KMS-11 (cell line): ENCODE measurements at regions not wholly inside any gene's neighbourhood (a gene's known extent, or its start where the extent isn't known, plus 50 kb on each side); places are given as distances from the start of the nearest gene placed in this dataset.

ENCODE experiments used
- H2AFZ ChIP-seq: fragments of 200-600 bp; sonication (generic); 2 replicates; pipeline ENCODE4 v1.6.1; 2016; ENCODE audit warnings: antibody characterized with exemption, mixed run types, low read depth
- H3K27ac ChIP-seq: fragments of 200-600 bp; sonication (generic); 2 replicates; pipeline ENCODE4 v1.6.1; 2016; ENCODE audit warnings: mild to moderate bottlenecking, mixed run types
- H3K27me3 ChIP-seq: fragments of 200-600 bp; sonication (generic); 2 replicates; pipeline ENCODE4 v1.6.1; 2017; ENCODE audit warnings: mild to moderate bottlenecking, low read depth, mixed run types, moderate library complexity; ENCODE audit not compliant: insufficient read depth
- H3K36me3 ChIP-seq: fragments of 200-600 bp; sonication (generic); 2 replicates; pipeline ENCODE4 v1.6.1; 2017; ENCODE audit warnings: mild to moderate bottlenecking, mixed run types; ENCODE audit not compliant: insufficient read depth
- H3K4me1 ChIP-seq: fragments of 200-600 bp; sonication (generic); 2 replicates; pipeline ENCODE4 v1.6.1; 2016; ENCODE audit warnings: mild to moderate bottlenecking, low read depth, mixed run types; ENCODE audit not compliant: poor library complexity, severe bottlenecking
- H3K4me2 ChIP-seq: fragments of 200-600 bp; sonication (generic); 2 replicates; pipeline ENCODE4 v1.7.0; 2016; ENCODE audit warnings: mild to moderate bottlenecking, mixed run types
- H3K4me3 ChIP-seq: fragments of 200-600 bp; sonication (generic); IDR thresholded peaks from 2 replicates; pipeline ENCODE4 v1.6.1; 2017; ENCODE audit warnings: low read depth, low read length, mixed read lengths; ENCODE audit not compliant: insufficient read depth
- H3K79me2 ChIP-seq: fragments of 200-600 bp; sonication (generic); 2 replicates; pipeline ENCODE4 v1.6.1; 2016; ENCODE audit warnings: low read depth, mixed run types; ENCODE audit not compliant: insufficient read depth
- H3K9ac ChIP-seq: fragments of 200-600 bp; sonication (generic); 2 replicates; pipeline ENCODE4 v1.6.1; 2016; ENCODE audit warnings: mild to moderate bottlenecking, mixed run types
- H4K20me1 ChIP-seq: fragments of 200-600 bp; sonication (generic); 2 replicates; pipeline ENCODE4 v1.6.1; 2016; ENCODE audit warnings: mild to moderate bottlenecking, mixed run types; ENCODE audit not compliant: insufficient read depth
- TF ChIP-seq, protein P1 (sequence below): fragments of 200-600 bp; sonication (generic); conservative IDR thresholded peaks from 2 replicates; pipeline ENCODE4 v1.6.1; 2017; ENCODE audit warnings: low read depth, mild to moderate bottlenecking, antibody characterized with exemption, low read length, moderate library complexity, mixed read lengths

DNA sequence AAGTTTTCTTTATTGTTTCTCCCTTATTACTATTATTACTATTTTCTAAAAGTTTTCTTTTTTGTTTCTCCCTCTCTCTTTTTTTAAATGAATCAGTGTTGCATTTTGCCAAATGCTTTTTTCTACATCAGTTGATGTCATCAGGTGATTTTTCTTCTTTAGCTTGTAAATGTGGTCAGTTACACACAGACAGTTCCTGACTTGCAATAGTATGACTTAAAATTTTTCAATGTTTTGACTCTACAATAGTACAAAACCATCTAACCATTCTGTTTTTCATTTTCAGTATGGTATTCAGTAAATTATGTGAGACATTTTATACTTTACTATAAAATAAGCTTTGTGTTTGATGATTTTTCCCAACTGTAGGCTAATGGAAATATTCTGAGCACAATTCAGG is 443.0 kb downstream of the GADD45G start:
- Histone ChIP-seq H3K4me2 (no peak overlapping the region), H3K9ac (no peak overlapping the region), H2AFZ (no peak overlapping the region), H3K27me3 (no peaks in the 10 kb centered on the region), H3K27ac (no peak overlapping the region), H3K79me2 (no peaks in the 10 kb centered on the region), H3K4me3 (no peak overlapping the region), H3K4me1 (no peaks in the 10 kb centered on the region), H4K20me1 (no peaks in the 10 kb centered on the region), H3K36me3 (no peaks in the 10 kb centered on the region)
- TF ChIP-seq, protein P1, sequence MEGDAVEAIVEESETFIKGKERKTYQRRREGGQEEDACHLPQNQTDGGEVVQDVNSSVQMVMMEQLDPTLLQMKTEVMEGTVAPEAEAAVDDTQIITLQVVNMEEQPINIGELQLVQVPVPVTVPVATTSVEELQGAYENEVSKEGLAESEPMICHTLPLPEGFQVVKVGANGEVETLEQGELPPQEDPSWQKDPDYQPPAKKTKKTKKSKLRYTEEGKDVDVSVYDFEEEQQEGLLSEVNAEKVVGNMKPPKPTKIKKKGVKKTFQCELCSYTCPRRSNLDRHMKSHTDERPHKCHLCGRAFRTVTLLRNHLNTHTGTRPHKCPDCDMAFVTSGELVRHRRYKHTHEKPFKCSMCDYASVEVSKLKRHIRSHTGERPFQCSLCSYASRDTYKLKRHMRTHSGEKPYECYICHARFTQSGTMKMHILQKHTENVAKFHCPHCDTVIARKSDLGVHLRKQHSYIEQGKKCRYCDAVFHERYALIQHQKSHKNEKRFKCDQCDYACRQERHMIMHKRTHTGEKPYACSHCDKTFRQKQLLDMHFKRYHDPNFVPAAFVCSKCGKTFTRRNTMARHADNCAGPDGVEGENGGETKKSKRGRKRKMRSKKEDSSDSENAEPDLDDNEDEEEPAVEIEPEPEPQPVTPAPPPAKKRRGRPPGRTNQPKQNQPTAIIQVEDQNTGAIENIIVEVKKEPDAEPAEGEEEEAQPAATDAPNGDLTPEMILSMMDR, result no peak

DNA sequence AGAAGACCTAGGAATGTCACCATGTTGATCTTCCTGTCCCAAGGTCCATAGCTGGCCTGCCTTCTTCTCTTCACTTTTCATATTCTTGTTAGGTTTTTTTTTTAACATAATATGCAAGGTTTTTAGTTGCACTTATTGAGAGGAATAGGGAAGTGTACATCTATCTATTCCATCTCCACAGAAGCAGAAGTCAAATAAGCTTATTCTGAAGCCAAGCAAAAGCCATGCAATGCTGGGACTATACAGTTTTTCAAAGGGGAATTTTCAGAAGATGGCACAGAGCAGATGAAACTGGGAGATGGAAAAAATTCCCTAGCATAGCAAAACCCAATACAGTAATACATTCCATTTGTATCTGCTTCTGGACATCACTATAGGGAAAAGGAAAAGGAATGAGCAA is 447.6 kb downstream of the GADD45G start:
- H3K36me3 ChIP-seq, result no peaks in the 10 kb centered on the region
- no peak overlapping the region for H3K9ac ChIP-seq
- H3K27me3 ChIP-seq, result no peaks in the 10 kb centered on the region
- H3K27ac ChIP-seq, result no peak overlapping the region
- H2AFZ ChIP-seq, result no peak overlapping the region
- H3K4me1 ChIP-seq, result no peaks in the 10 kb centered on the region
- H3K79me2 ChIP-seq, result no peaks in the 10 kb centered on the region
- no peaks in the 10 kb centered on the region for H4K20me1 ChIP-seq
- H3K4me3 ChIP-seq, result no peak overlapping the region
- H3K4me2 ChIP-seq, result no peak overlapping the region
- TF ChIP-seq, protein P1, result no peak

DNA sequence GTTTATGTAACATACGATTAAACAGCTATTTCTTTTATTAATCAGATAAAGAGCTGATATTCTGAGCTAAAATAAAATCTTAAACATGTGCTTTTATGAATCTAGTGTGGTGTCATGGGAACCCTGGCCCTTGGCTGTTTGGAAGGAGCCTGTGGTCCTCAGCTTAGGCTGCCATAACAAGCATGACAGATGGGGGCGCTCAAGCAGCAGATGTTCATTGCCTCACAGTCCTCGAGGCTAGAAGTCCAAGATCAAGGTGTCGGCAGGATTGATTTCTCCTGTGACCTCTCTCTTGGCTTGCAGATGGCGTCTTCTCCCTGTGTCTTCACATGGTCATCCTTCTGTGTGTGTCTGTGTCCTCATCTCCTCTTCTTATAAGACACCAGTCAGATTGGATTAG is 448.2 kb downstream of the GADD45G start:
- Histone ChIP-seq H3K79me2 (no peaks in the 10 kb centered on the region), H3K4me3 (no peak overlapping the region), H3K36me3 (no peaks in the 10 kb centered on the region), H2AFZ (no peak overlapping the region), H3K9ac (no peak overlapping the region), H4K20me1 (no peaks in the 10 kb centered on the region), H3K27ac (no peak overlapping the region), H3K4me1 (no peaks in the 10 kb centered on the region), H3K27me3 (no peaks in the 10 kb centered on the region), H3K4me2 (no peak overlapping the region)
- TF ChIP-seq, protein P1, result peak; percentile 50

DNA sequence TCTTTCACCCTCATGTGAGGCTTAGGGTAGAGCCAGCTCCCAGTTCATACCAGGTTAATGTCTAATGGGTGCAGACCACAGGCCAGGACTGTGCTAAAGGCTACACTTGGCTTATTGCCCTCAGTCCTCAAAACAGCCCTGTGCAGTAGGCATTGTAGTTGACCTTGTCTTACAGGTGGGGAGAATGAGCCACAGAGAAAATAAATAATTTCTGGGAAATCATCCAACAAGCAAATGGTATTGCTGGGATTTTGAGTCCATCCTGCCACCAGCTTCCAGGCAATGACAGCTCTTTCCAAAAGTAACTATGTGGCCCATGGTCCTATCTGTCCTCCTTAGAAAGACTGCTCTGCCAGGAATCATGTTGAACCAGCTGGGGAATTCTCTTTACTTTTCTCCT is 450.0 kb downstream of the GADD45G start:
- no peak overlapping the region for H3K4me2 ChIP-seq
- H3K36me3 ChIP-seq, result no peaks in the 10 kb centered on the region
- TF ChIP-seq, protein P1, result no peak
- no peaks in the 10 kb centered on the region for H3K4me1 ChIP-seq
- H3K79me2 ChIP-seq, result no peaks in the 10 kb centered on the region
- H3K9ac ChIP-seq, result no peak overlapping the region
- H3K27ac ChIP-seq, result no peak overlapping the region
- no peaks in the 10 kb centered on the region for H4K20me1 ChIP-seq
- H3K4me3 ChIP-seq, result no peak overlapping the region
- no peaks in the 10 kb centered on the region for H3K27me3 ChIP-seq
- H2AFZ ChIP-seq, result no peak overlapping the region

DNA sequence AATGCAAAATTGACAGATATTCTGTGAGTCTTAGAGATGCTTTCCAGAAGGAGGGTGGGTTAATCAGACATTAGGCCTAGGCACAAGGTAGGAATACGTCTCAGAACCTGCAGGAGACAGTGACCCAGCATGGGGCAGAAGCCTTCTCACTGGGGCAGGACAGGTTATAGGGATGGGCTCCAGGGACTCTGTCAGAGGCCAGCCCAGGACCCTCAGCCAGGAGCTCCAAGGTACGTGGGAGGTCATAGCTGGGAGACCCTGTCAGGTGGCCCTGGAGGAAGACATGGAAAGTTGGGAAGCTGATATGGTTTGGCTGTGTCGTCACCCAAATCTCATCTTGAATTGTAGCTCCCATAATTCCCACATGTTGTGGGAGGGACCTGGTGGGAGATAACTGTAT is 450.4 kb downstream of the GADD45G start:
- Histone ChIP-seq H2AFZ (no peak overlapping the region), H3K4me2 (no peak overlapping the region), H3K27ac (no peak overlapping the region), H3K36me3 (no peaks in the 10 kb centered on the region), H3K4me3 (no peak overlapping the region), H3K4me1 (no peaks in the 10 kb centered on the region), H3K9ac (no peak overlapping the region), H4K20me1 (no peaks in the 10 kb centered on the region), H3K27me3 (no peaks in the 10 kb centered on the region), H3K79me2 (no peaks in the 10 kb centered on the region)
- TF ChIP-seq, protein P1, result no peak
